GM19372 (cell line): ENCODE measurements at regions not wholly inside any gene's neighbourhood (a gene's known extent, or its start where the extent isn't known, plus 50 kb on each side); places are given as distances from the start of the nearest gene placed in this dataset.
"Not testable (repeated sequence)": the region's sequence is repeated elsewhere in the genome, so short reads cannot be mapped to it uniquely, and the experiment has no call there.

ENCODE experiments used
- ATAC-seq: cut with Tn5 transposase; IDR thresholded peaks from one replicate; pipeline ENCODE4 v1.9.1; 2021; ENCODE audit warnings: mild to moderate bottlenecking, low read depth, moderate library complexity; ENCODE audit not compliant: unreplicated experiment

DNA sequence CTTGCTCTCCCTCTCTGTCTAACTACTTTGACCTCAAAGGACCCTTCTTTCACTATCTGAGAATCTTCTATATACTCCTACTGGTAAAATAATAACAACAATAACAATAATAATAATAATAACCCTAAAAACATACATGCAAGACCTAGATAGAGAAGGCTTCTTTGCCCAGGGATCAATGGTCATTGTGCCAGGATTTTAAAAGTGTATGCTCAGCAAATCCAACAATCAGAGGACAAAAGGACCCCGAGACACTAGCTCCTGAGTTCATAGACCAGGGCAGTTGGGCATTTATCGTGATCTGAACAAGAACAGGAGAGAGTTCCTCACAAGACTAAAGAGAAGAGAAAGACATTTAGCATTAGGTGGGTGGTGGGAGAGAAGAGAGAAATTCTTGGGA, 358.5 kb downstream of the DAD1 start:
- no peak for ATAC-seq

DNA sequence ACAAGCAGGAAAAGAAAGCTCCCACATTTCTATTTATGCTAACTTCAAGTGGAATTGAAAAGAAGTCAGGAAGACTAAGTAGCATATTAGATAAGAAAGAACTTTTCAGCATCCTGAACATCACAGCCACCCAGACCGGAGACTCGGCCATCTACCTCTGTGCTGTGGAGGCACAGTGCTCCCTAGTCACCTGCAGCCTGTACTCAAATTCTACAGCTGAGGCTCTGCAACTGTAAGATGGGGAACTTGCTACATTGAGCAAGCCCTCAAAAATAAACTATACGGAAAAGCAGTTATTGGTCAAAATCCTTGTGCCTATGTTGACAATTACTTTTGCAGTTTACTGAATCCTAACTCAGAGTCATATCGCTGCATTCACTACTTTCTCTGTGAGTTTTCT, 361.9 kb downstream of the DAD1 start:
- ATAC-seq: no peak

DNA sequence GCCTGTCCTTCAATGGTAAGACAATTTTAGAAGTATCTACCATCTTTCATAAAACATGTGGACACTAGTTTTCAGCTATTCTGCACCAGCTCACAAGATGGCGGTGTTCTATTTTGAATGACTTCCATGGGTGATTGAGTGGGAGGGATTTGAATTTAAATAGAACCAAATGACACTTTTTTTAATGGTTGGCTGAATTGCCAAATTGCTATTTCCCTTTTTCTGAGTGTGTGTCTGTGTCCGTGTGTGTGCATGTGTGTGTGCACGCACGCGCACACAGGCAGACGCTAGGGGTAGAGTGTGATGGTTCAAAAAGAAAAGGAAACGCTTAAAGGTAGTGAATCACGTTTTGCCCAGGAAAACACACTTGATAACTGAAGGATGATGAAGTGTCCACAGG, 362.6 kb downstream of the DAD1 start:
- ATAC-seq: no peak

DNA sequence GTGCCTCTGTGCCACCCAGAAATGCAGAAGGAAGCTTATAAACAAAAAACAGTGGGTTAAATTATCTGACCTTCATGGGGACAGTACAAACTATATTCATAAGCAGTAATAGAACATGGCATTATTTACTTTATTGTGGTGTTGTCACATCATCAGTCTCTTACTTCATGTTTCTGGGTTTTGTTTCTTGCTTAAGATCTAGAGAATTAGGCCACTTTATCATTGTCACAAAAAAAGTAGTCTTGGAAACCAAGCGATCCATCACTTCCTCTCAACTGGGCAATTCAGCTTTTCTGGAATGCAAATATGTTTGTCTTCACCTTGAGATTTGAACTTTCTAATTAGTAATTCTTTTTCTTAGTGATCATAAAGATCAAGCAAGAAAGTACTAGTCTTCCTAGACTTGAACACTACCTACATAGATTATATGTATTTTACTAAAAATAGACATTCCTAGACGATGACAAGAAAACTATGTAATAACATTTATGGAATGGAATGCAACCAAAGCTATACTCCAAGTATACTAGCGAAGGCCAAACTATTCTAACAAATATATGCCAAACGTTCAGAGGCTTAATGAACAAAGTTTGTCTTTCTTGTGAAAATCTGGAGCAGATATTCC, 363.4 kb downstream of the DAD1 start:
- no peak for ATAC-seq

DNA sequence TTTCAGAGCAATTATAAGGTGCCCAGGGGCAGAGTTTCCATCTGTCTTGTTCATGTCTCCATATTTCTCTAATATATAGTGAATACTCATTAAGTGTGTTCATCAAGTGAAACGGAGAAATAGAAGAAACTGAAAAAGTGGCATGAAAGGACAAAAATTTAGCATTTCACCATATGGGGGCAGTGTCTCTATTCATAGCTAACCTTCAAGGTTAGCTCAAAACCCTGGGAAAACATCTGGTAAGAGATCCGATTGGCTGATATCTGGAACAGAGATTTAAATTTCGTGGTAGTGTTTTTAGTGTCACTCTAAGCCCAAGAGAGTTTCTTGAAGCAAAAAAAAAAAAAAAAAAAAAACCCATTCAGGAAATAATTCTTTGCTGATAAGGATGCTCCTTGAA, 367.5 kb downstream of the DAD1 start:
- no peak for ATAC-seq

DNA sequence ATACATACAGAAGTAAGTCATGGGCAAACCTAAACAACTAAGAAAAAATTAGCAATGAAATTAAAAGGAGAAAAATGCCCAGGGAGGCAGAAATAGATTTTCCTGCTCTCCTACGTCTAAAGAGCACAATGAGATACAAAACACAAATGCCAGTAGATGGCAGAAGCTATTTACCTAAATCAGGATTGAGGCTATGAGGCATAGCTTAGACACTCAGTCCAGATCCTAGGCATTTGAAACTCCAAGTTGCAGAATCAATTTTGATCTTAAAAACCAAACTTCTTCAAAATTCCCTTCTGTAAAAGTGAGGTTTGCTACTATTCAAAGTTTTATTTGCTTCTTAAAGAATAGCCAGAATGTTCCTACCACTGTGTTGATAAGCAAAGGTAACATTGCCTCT, 368.6 kb downstream of the DAD1 start:
- ATAC-seq: no peak

DNA sequence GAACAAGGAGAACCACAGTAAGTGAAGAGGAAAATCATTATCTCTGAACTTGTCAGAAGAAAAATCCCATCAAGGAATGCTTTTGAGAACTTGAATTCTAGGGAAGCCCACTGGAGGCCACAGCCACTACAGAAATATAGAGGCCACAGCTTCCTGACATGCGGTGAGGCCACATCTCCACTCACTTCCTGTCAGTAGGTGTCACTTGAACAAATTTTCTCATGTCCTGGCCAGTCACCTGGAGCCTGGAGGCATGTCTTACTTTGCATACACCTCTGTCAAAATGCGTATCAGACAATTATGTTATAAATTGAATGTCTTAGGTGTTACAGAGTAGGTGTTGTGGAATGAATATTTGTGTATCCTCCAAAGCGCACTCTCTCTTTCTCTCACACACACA, 370.3 kb downstream of the DAD1 start:
- no peak for ATAC-seq

DNA sequence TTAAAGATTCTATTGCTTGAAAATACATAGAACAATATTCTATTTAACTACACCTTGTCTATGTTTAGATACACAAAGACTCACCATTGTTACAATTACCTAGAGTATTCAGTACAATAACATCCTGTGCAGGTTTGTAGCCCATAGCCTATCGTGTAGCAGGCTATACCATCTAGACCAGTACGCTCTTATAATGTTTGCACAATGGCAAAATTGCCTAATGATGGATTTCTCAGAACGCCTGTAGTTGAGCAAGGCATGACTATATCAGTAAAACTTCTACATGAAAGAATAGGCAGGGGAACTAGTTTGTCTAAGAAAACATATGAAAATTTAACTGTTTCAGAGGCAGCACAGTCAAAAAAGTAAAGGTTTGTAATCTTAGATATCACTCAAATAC, 375.9 kb downstream of the DAD1 start:
- ATAC-seq: no peak

DNA sequence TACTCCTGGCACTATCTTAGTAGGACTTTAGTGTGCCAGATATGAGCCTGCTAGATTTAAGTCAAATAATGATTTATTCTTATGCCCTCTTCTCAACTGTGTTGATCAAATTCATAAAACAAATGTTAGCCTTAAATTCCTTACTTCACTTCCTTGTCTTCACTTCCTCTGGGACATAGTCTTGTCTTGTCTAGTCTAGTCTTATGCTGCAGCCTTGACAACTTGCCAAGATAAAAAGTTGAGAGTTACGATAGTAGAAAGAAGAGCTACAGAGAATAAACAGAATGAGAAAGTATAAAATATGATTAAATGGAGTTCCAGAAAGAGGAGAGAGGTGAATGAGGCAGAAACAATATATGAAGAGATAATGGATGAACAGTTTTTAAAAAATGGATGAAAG, 378.1 kb downstream of the DAD1 start:
- no peak for ATAC-seq

DNA sequence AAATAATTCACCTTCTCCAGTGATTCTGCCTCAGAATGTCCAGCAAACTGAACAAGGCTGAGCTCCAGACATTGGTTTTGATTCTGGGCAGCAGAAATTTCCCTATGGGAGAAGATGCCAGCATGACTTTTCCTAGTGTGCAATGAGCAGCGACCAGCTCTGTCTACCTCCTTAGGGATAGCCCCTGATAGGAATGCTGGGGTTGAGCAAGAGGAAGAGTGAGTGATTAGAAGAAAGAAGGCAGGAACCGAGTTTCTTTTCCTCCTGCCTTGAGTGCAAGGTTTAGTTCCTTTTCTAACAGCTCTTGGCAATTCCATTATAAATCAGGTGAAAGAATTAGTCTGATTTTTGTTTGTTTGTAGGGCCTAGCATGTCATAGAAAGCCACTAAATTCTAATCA, 379.0 kb downstream of the DAD1 start:
- ATAC-seq: no peak

DNA sequence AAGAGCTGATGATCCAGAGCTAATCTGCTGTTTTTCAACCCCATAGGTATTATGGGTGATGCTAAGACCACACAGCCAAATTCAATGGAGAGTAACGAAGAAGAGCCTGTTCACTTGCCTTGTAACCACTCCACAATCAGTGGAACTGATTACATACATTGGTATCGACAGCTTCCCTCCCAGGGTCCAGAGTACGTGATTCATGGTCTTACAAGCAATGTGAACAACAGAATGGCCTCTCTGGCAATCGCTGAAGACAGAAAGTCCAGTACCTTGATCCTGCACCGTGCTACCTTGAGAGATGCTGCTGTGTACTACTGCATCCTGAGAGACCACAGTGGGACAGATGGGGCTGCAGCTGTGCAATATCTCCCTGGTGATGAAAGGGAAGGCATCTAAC, 386.0 kb downstream of the DAD1 start:
- ATAC-seq: no peak

DNA sequence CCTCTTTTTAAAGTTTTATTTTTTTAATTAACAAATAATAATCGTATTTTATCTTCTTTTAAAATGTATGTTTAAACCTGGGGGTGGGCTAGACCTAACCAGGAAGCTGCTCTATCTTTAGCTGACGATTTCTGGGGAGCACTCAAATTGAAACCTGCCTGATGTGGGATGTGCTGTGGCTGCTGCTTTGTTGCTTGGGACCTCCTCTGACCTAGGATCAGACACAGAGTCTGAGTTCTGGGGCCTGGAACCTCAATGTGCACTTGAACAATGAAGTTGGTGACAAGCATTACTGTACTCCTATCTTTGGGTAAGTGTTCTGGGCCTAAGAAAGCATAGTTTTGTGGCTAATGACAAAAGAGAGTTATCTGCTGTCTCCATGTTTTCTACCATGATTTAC, 386.7 kb downstream of the DAD1 start:
- no peak for ATAC-seq

DNA sequence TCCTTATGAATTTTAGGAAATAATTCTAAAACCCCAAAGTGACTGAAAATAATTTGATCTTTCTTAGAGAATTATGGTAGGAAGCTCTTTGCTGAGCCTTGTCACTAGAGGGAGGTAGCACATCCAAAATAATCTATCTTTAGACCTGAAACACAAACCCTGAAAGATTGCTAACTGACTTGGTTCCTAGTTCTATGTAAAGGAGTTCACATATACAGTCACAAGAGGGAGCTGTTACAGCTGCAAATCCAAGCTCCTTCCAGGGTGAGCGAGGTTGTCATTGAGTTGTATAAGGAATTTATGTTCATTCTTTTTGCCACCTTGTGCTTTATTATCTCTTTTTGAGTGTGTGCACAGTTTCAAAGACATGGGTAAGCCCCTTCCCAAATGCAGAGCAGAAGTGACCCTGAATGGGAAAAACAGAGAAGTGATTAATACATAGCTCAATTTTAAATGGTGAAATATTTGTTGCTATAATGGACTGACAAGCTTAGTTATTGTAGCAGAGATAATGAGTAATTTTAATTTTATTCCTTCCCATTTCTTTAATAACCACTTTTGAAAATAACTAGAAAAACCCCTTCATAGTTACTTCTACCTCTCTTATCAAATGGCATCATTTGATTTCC, 387.9 kb downstream of the DAD1 start:
- ATAC-seq: no peak

DNA sequence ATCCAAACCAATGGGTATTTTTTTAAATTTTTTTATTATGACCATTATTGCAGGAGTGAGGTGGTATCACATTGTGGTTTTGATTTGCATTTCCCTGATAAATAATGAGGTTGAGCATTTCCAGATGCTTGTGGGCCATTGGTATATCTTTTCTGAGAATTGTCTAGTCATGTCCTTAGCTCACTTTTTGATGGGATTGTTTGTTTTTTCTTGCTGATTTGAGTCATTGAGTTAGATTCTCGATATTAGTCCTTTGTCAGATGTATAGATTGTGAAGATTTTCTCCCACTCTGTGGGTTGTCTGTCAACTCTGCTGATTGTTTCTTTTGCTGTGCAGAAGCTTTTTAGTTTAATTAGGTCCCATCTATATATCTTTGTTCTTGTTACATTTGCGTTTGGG, 388.9 kb downstream of the DAD1 start:
- ATAC-seq: not testable (repeated sequence)

DNA sequence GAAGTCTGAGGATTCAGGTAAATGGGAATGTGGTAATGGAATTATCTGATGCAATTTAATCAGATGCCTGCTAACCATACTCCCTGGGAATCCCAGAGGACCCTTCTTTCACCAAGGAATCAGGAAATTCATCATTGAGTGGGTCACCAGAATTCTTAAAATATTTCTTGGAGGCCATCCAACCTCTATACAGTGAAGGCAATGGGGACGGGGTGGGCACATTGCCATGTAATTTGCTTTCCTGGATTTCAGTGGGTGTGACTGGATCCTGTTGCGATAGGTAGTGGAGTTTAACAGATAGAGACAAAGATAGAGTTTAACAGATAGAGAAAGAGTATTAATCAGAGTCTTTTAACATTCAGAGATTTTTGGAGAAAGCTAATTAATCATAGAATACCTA, 394.4 kb downstream of the DAD1 start:
- ATAC-seq: no peak

DNA sequence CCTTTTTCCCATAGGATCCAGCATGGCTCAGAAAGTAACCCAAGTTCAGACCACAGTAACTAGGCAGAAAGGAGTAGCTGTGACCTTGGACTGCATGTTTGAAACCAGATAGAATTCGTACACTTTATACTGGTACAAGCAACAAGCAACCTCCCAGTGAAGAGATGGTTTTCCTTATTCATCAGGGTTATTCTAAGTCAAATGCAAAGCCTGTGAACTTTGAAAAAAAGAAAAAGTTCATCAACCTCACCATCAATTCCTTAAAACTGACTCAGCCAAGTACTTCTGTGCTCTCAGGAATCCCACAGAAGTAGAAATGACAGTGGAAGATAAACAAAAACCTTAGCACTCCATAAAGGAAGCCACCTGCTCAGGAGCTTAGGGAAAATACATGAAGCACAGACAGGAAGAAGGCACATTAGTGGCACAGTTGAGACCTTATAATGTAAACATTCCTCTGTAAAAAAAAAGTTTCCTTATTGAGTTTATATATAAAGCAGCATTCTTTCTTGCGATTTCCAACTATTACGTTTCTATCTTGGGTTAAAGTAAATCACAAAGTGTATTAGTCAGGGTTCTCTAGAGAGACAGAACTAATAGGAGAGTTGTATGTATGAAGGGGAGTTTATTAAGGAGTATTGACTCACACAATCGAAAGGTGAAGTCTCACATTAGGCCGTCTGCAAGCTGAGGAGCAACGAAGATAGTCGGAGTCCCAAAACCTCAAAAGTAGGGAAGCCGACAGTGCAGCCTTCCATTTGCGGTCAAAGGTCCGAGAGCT, 398.4 kb downstream of the DAD1 start:
- no peak for ATAC-seq

DNA sequence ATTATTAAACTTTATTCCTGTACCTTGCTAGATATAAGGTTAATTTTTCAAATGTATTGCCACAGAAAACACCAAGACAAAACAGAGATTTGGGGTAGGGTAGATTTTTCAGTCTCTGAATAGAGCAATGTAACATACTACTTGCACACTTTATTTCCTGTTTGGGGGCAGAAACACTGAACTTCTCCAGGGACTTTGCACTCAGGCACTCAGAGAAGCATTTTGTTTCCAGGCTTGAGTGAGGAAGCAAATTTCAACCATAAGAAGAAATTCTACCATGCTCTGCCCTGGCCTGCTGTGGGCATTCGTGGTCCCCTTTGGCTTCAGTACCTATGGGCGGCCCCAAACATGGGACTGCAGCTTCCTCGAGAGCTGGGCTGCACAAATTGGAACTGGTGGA, 399.1 kb downstream of the DAD1 start:
- ATAC-seq: no peak

DNA sequence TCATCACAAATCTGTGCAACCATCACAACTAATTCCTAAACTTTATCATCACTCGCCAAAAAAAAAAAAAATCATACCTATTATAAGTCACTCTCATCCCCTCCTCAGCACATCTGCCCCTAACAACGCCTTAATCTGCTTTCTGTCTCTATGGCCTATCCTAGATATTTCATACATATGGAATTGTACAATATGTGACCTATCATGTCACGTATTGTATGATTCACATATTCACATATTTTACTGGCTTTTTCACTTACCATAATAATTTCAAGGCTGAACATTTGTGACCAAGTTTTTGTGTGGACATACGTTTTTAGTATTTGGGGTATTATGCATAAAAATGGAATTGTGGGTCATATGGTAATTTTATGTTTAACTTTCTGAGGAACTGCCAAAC, 400.7 kb downstream of the DAD1 start:
- no peak for ATAC-seq

DNA sequence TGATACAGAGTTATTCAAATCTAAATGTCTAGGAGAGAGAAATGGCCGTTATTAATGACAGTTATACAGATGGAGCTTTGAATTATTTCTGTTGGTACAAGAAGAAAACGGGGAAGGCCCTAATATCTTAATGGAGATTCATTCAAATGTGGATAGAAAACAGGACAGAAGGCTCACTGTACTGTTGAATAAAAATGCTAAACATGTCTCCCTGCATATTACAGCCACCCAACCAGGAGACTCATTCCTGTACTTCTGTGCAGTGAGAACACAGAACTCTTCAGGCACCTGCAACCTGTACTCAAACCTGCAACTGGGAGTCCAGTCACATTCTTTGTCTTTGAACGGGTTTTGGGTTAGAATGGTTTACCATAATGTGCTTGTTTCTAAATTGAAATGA, 403.2 kb downstream of the DAD1 start:
- ATAC-seq: no peak

DNA sequence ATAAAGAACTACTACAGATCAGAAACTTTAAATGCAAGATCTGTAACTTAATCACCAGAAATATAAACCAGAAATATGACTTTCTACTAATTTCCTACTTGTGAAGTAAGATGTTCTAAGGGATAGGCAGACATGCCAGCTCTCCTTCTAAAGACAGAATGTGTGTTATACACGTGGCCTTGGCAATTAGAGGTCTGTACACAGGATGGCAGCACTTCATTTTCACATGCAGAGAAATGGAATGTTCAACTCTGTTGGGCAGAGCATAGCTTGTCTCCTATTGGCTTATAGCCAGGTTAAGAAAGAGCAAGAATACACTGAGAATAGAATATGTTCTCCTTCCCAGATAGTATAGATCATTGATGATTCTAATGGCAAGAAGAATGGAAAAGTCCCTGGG, 403.8 kb downstream of the DAD1 start:
- ATAC-seq: no peak

DNA sequence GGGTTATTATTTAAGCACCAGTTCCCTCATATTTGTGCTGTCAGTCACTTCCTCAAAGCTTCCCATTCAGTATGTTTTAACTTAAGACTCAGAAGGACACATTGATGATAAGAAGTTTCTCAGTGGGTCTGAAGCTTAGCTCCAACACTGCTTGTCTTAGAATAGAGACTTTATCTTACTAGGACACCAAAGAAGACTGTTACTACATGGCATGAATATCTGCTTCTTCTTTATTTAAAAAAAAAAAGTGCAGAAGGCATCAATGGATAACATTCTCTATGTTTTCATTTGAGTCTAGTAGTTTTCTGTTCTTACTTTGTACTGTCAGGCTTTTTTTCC, 404.2 kb downstream of the DAD1 start:
- ATAC-seq: no peak

DNA sequence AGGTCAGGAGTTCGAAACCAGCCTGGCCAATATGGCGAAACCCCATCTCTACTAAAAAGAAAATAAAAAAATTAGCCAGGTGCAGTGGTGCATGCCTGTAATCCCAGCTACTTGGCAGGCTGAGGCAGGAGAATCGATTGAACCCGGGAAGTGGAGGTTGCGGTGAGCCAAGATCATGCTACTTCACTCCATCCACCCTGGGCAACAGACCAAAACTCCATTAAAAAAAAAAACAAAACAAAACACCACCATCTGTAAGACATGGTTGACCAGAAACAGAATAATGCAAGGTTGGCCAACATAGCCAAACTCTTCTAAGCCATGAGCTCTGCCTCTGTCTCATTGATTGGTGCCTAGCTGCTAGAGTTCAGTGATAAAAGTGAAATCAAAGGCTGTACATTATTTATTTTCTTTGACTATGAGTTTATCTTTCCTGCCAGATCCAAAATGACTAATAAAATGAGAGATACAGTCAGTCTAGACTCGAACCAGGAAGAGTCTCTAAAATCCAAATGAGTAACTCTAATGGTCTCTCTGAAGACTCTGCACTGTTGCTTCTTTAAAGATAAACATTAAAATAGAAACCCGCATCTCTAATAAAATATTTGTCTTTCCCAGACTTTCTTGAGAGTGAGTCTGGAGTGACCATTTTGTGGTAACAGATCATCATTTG, 404.7 kb downstream of the DAD1 start:
- ATAC-seq: no peak
